ENCODE measurements at regions not wholly inside any gene's neighbourhood (a gene's known extent, or its start where the extent isn't known, plus 50 kb on each side); places are given as distances from the start of the nearest gene placed in this dataset.

DNA sequence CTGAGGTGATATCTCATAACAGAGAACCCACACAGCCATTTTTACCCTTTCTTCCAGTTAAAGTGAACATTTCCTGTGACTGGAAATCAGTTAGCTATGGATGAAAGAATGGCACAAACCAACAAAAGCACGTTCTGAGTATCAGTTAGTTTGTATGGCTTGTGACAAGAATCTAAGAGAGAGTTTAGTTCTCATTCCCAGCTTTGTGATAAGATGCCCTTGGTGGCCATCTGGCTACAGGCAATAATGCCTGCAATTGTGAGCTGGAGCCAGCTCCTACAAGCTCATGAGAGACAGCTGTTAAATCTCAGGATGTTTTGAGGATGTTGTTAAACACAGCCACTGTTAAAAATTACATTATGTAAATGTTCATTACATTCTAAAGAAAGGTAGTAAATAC lies 122.0 kb upstream of the FRMD6 start:
- Histone ChIP-seq H2AFZ (ENCODE audit: low read depth, low read length) (no peak overlapping the region), H3K27ac (ENCODE audit: low read length) (no peak overlapping the region), H3K79me2 (replicated peaks; ENCODE audit: insufficient read depth, low read length) (no peaks in the 10 kb centered on the region), H3K36me3 (ENCODE audit: insufficient read depth, low read length) (no peaks in the 10 kb centered on the region), H3K27me3 (ENCODE audit: insufficient read depth, low read depth, low read length) (no peaks in the 10 kb centered on the region), H3K4me2 (ENCODE audit: low read length) (no peak overlapping the region), H3F3A (ENCODE audit: insufficient read depth, low read length, poor library complexity, severe bottlenecking) (no peaks in the 10 kb centered on the region), H4K20me1 (ENCODE audit: insufficient read depth) (no peaks in the 10 kb centered on the region), H3K4me3 (ENCODE audit: low read length) (no peak overlapping the region), H3K9me3 (ENCODE audit: low read length) (no peaks in the 10 kb centered on the region), H3K9me2 (ENCODE audit: insufficient read depth, low read length) (no peaks in the 10 kb centered on the region), H3K9ac (ENCODE audit: low read length) (no peak overlapping the region)
- no peak for TF ChIP-seq MXI1 (conservative IDR thresholded peaks at IDR 0.05; ENCODE audit: poor library complexity, severe bottlenecking)
- no peak for TF ChIP-seq POLR2AphosphoS5 (IDR thresholded peaks at IDR 0.05)
- no peak for TF ChIP-seq TAF1 (IDR thresholded peaks at IDR 0.05; ENCODE audit: low read depth)
- no peak for TF ChIP-seq EP300 (conservative IDR thresholded peaks at IDR 0.05; ENCODE audit: poor library complexity, severe bottlenecking)

DNA sequence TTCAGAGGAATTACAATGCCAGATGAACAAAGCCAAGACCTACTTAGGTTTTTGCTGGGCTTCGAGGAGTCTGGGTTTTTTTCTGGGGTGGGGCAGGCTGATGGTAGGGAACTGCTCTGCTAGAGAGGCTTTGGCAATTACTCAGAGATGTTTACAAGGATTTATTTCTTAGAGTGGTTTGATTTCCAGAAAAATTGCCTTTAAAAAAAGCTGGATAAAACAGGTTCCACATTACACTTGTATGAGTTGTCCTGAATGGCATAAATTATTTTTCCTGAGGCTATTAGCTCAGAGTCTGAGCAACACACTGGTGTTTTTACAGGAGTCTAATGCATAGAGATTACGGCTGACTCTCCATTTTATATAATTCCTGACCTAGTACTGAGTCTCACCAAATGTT lies 118.5 kb upstream of the FRMD6 start:
- H3K36me3 ChIP-seq (ENCODE audit: insufficient read depth, low read length) = no peaks in the 10 kb centered on the region
- no peaks in the 10 kb centered on the region for H3K79me2 ChIP-seq (replicated peaks; ENCODE audit: insufficient read depth, low read length)
- no peak overlapping the region for H3K9ac ChIP-seq (ENCODE audit: low read length)
- no peak overlapping the region for H2AFZ ChIP-seq (ENCODE audit: low read depth, low read length)
- H3K4me2 ChIP-seq (ENCODE audit: low read length) = no peak overlapping the region
- TF ChIP-seq RAD21 (conservative IDR thresholded peaks at IDR 0.05) = no peak
- TF ChIP-seq, protein P1, sequence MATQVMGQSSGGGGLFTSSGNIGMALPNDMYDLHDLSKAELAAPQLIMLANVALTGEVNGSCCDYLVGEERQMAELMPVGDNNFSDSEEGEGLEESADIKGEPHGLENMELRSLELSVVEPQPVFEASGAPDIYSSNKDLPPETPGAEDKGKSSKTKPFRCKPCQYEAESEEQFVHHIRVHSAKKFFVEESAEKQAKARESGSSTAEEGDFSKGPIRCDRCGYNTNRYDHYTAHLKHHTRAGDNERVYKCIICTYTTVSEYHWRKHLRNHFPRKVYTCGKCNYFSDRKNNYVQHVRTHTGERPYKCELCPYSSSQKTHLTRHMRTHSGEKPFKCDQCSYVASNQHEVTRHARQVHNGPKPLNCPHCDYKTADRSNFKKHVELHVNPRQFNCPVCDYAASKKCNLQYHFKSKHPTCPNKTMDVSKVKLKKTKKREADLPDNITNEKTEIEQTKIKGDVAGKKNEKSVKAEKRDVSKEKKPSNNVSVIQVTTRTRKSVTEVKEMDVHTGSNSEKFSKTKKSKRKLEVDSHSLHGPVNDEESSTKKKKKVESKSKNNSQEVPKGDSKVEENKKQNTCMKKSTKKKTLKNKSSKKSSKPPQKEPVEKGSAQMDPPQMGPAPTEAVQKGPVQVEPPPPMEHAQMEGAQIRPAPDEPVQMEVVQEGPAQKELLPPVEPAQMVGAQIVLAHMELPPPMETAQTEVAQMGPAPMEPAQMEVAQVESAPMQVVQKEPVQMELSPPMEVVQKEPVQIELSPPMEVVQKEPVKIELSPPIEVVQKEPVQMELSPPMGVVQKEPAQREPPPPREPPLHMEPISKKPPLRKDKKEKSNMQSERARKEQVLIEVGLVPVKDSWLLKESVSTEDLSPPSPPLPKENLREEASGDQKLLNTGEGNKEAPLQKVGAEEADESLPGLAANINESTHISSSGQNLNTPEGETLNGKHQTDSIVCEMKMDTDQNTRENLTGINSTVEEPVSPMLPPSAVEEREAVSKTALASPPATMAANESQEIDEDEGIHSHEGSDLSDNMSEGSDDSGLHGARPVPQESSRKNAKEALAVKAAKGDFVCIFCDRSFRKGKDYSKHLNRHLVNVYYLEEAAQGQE (IDR thresholded peaks at IDR 0.05; ENCODE audit: borderline replicate concordance) = no peak
- no peak for TF ChIP-seq EZH2 (IDR thresholded peaks at IDR 0.05; ENCODE audit: borderline replicate concordance, insufficient read depth, low read length, poor library complexity, severe bottlenecking)
- TF ChIP-seq TAF1 (IDR thresholded peaks at IDR 0.05; ENCODE audit: low read depth) = no peak
- no peak for TF ChIP-seq EP300 (conservative IDR thresholded peaks at IDR 0.05; ENCODE audit: poor library complexity, severe bottlenecking)
- no peaks in the 10 kb centered on the region for H4K20me1 ChIP-seq (ENCODE audit: insufficient read depth)
- no peak overlapping the region for H3K4me3 ChIP-seq (ENCODE audit: low read length)
- H3K27me3 ChIP-seq (ENCODE audit: insufficient read depth, low read depth, low read length) = no peaks in the 10 kb centered on the region
- no peaks in the 10 kb centered on the region for H3F3A ChIP-seq (ENCODE audit: insufficient read depth, low read length, poor library complexity, severe bottlenecking)
- no peaks in the 10 kb centered on the region for H3K9me2 ChIP-seq (ENCODE audit: insufficient read depth, low read length)
- peaks cover 3% of the 10 kb centered on the region for H3K9me3 ChIP-seq (ENCODE audit: low read length)
- no peak overlapping the region for H3K27ac ChIP-seq (ENCODE audit: low read length)

DNA sequence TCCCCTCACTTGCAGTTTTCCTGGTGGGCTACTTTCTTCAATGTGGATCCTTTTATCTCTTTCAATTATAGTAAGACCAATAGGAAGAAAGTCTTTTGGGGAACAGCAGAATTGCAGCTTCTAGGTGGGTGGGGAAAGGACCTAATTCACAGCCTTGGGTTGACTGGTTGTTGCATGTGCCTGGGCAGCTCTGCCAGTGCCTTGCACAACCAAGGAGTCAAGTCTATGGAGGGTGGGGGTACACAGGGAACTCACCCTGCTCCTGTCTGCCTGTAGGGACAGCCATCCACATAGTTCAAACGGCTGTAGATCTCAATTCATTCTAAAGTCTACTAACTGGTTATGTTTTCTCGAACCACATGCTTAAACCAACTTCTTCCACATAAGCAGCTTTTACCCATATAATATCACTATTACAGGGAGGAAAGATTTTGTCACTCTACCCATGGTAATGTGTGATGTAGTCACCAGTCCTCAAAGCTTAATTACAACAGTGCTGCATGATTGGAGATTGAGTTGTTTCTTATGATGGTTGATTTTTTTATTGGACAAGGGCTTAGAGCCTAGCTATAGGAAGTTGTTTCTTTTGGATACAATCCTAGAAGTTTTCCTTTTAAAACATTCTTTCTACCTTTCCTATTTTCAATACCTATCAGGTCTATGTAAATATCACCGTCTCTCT lies 117.7 kb upstream of the FRMD6 start:
- Histone ChIP-seq H3K4me2 (ENCODE audit: low read length) (no peak overlapping the region), H3K9me2 (ENCODE audit: insufficient read depth, low read length) (no peaks in the 10 kb centered on the region), H3K4me3 (ENCODE audit: low read length) (no peak overlapping the region), H3K27me3 (ENCODE audit: insufficient read depth, low read depth, low read length) (no peaks in the 10 kb centered on the region), H4K20me1 (ENCODE audit: insufficient read depth) (no peaks in the 10 kb centered on the region), H3F3A (ENCODE audit: insufficient read depth, low read length, poor library complexity, severe bottlenecking) (no peaks in the 10 kb centered on the region), H3K79me2 (replicated peaks; ENCODE audit: insufficient read depth, low read length) (no peaks in the 10 kb centered on the region), H3K27ac (ENCODE audit: low read length) (no peak overlapping the region), H3K9me3 (ENCODE audit: low read length) (peaks cover 3% of the 10 kb centered on the region), H2AFZ (ENCODE audit: low read depth, low read length) (no peak overlapping the region), H3K36me3 (ENCODE audit: insufficient read depth, low read length) (no peaks in the 10 kb centered on the region), H3K9ac (ENCODE audit: low read length) (no peak overlapping the region)
- TF ChIP-seq, protein P1 (IDR thresholded peaks at IDR 0.05; ENCODE audit: borderline replicate concordance) = no peak
- no peak for TF ChIP-seq TAF1 (IDR thresholded peaks at IDR 0.05; ENCODE audit: low read depth)
- no peak for TF ChIP-seq SMC3 (conservative IDR thresholded peaks at IDR 0.05; ENCODE audit: poor library complexity)
- TF ChIP-seq POLR2AphosphoS5 (IDR thresholded peaks at IDR 0.05) = no peak
- TF ChIP-seq MXI1 (conservative IDR thresholded peaks at IDR 0.05; ENCODE audit: poor library complexity, severe bottlenecking) = no peak
- TF ChIP-seq, protein P2, sequence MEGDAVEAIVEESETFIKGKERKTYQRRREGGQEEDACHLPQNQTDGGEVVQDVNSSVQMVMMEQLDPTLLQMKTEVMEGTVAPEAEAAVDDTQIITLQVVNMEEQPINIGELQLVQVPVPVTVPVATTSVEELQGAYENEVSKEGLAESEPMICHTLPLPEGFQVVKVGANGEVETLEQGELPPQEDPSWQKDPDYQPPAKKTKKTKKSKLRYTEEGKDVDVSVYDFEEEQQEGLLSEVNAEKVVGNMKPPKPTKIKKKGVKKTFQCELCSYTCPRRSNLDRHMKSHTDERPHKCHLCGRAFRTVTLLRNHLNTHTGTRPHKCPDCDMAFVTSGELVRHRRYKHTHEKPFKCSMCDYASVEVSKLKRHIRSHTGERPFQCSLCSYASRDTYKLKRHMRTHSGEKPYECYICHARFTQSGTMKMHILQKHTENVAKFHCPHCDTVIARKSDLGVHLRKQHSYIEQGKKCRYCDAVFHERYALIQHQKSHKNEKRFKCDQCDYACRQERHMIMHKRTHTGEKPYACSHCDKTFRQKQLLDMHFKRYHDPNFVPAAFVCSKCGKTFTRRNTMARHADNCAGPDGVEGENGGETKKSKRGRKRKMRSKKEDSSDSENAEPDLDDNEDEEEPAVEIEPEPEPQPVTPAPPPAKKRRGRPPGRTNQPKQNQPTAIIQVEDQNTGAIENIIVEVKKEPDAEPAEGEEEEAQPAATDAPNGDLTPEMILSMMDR (IDR thresholded peaks at IDR 0.05; ENCODE audit: poor library complexity, severe bottlenecking) = no peak
- TF ChIP-seq EP300 (conservative IDR thresholded peaks at IDR 0.05; ENCODE audit: poor library complexity, severe bottlenecking) = no peak
- TF ChIP-seq EZH2 (IDR thresholded peaks at IDR 0.05; ENCODE audit: borderline replicate concordance, insufficient read depth, low read length, poor library complexity, severe bottlenecking) = no peak
- TF ChIP-seq RAD21 (conservative IDR thresholded peaks at IDR 0.05) = no peak
